Lung (tissue), 11 donors: ENCODE measurements at regions not wholly inside any gene's neighbourhood (a gene's known extent, or its start where the extent isn't known, plus 50 kb on each side); places are given as distances from the start of the nearest gene placed in this dataset.

Source experiments
- ATAC-seq: fragments of 200-7000 bp; cut with Tn5 transposase; one replicate; pipeline ENCODE4 v1.9.1; 2020; ENCODE audit warnings: moderate number of reproducible peaks; ENCODE audit not compliant: insufficient read depth, low FRiP score
- DNase-seq, 3 donors: peaks; one replicate each; pipeline ENCODE4 v3.0.0-alpha.2; 2013 to 2017
- H3K27ac ChIP-seq, 2 donors: one replicate each; pipeline ENCODE4 v1.5.1; 2013; ENCODE audit warnings: mild to moderate bottlenecking in 2 of 2, moderate library complexity in 2 of 2, control low read depth in 1 of 2, inconsistent platforms in 1 of 2, low read depth in 1 of 2, low read length in 1 of 2
- H3K27me3 ChIP-seq, 3 donors: one replicate each; pipeline ENCODE4 v1.5.1; 2013; ENCODE audit warnings: low read length in 2 of 3; ENCODE audit not compliant: control insufficient read depth in 3 of 3, insufficient read depth in 3 of 3
- H3K36me3 ChIP-seq, 4 donors: one replicate each; pipeline ENCODE4 v1.5.1; 2013; ENCODE audit warnings: low read length in 4 of 4, mild to moderate bottlenecking in 1 of 4, moderate library complexity in 1 of 4; ENCODE audit not compliant: control insufficient read depth in 4 of 4, insufficient read depth in 4 of 4
- H3K4me1 ChIP-seq, 5 donors: one replicate each; pipeline ENCODE4 v1.5.1; 2013; ENCODE audit warnings: low read length in 5 of 5, mild to moderate bottlenecking in 2 of 5, moderate library complexity in 1 of 5; ENCODE audit not compliant: control insufficient read depth in 5 of 5, insufficient read depth in 5 of 5
- H3K4me3 ChIP-seq: one replicate; pipeline ENCODE4 v1.5.1; 2013; ENCODE audit warnings: mild to moderate bottlenecking, control low read depth, moderate library complexity
- H3K9ac ChIP-seq, 2 donors: one replicate each; pipeline ENCODE4 v1.5.1; 2013; ENCODE audit warnings: low read length in 2 of 2, control low read depth in 1 of 2; ENCODE audit not compliant: insufficient read depth in 1 of 2
- H3K9me3 ChIP-seq, 4 donors: one replicate each; pipeline ENCODE4 v1.5.1; 2013; ENCODE audit warnings: low read length in 3 of 4, mild to moderate bottlenecking in 1 of 4, moderate library complexity in 1 of 4; ENCODE audit not compliant: control insufficient read depth in 4 of 4, insufficient read depth in 3 of 4
- WGBS, 2 donors: extraction: QIAGEN DNeasy Blood & Tissue Kit; methylation state at CpG; one replicate each; pipeline ENCODE4 v1.1.7; 2013; 5-methylcytosine and 5-hydroxymethylcytosine counted together
- TF ChIP-seq, protein P1 (sequence below): IDR thresholded peaks from 2 replicates; pipeline ENCODE4 v1.5.1; 2012; ENCODE audit warnings: mild to moderate bottlenecking; ENCODE audit errors: control extremely low read depth, extremely low read depth
- donor health status: control.
- donor health status: control.
- donor health status: Bipolar disorder and iron deficiency.
- donor health status: healthy.
- donor health status: DM: yes; HTN: yes; CAD: no.

DNA sequence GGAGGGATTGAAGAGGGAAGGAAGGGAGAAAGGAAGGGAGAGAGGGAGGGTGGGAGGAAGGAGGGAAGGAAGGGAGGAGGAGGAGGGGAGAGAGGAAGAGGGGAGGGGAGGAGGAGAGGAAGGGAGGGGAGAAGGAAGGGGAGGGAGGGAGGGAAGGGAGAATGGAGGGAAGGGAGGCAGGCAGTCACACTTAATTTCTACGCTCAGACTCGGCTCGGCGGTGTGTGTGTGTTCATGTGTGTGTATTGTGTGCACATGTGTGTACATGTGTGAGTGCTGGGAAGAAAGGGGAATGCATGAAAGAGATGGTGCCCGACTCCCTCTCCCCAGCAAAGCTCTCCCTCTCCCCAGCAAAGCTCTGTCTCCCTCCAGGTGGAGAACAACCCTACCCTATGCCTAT, 79.1 kb upstream of the AFDN start:
- no peak for DNase-seq
- TF ChIP-seq, protein P1, sequence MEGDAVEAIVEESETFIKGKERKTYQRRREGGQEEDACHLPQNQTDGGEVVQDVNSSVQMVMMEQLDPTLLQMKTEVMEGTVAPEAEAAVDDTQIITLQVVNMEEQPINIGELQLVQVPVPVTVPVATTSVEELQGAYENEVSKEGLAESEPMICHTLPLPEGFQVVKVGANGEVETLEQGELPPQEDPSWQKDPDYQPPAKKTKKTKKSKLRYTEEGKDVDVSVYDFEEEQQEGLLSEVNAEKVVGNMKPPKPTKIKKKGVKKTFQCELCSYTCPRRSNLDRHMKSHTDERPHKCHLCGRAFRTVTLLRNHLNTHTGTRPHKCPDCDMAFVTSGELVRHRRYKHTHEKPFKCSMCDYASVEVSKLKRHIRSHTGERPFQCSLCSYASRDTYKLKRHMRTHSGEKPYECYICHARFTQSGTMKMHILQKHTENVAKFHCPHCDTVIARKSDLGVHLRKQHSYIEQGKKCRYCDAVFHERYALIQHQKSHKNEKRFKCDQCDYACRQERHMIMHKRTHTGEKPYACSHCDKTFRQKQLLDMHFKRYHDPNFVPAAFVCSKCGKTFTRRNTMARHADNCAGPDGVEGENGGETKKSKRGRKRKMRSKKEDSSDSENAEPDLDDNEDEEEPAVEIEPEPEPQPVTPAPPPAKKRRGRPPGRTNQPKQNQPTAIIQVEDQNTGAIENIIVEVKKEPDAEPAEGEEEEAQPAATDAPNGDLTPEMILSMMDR: no peak
- peaks cover 0 to 18% (median 9%) of the 10 kb centered on the region in 5 donors for H3K4me1 ChIP-seq
- peaks cover 0 to 2% (median 0%) of the 10 kb centered on the region in 4 donors for H3K9me3 ChIP-seq
- no peak overlapping the region for H3K4me3 ChIP-seq
- no peak overlapping the region for H3K9ac ChIP-seq
- WGBS, 2 donors: 83 to 89% methylated on average over 5 of the region's 5 CpGs
- H3K27me3 ChIP-seq: no peaks in the 10 kb centered on the region
- H3K27ac ChIP-seq: no peak overlapping the region
- no peaks in the 10 kb centered on the region for H3K36me3 ChIP-seq
- no peak for ATAC-seq

DNA sequence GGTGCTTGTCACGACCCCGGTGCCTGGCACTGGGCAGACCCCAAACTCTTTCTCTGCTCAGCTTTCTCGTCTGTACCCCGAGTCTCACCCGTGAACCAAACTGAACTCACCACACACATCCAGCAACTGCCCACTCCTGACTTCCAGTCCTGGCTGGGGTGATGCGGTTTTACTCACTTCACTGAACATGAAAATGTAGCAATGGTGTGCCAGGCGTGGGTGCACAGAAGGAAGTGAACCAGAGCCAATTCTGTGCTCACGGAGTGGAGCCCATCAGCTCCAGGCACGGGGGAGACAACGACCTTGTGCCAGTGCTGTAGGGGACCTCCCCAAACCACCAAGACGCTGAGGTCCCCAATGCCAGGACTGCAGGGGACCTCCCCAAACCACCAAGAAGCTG, 78.7 kb upstream of the AFDN start:
- Histone ChIP-seq H3K9ac (no peak overlapping the region), H3K9me3 (peaks cover 0 to 2% (median 0%) of the 10 kb centered on the region in 4 donors), H3K27me3 (no peaks in the 10 kb centered on the region), H3K27ac (no peak overlapping the region), H3K36me3 (no peaks in the 10 kb centered on the region), H3K4me1 (peaks cover 0 to 18% (median 9%) of the 10 kb centered on the region in 5 donors), H3K4me3 (no peak overlapping the region)
- WGBS, 2 donors: 90 to 93% methylated on average over 11 of the region's 11 CpGs
- DNase-seq: no peak
- no peak for ATAC-seq
- TF ChIP-seq, protein P1: no peak

DNA sequence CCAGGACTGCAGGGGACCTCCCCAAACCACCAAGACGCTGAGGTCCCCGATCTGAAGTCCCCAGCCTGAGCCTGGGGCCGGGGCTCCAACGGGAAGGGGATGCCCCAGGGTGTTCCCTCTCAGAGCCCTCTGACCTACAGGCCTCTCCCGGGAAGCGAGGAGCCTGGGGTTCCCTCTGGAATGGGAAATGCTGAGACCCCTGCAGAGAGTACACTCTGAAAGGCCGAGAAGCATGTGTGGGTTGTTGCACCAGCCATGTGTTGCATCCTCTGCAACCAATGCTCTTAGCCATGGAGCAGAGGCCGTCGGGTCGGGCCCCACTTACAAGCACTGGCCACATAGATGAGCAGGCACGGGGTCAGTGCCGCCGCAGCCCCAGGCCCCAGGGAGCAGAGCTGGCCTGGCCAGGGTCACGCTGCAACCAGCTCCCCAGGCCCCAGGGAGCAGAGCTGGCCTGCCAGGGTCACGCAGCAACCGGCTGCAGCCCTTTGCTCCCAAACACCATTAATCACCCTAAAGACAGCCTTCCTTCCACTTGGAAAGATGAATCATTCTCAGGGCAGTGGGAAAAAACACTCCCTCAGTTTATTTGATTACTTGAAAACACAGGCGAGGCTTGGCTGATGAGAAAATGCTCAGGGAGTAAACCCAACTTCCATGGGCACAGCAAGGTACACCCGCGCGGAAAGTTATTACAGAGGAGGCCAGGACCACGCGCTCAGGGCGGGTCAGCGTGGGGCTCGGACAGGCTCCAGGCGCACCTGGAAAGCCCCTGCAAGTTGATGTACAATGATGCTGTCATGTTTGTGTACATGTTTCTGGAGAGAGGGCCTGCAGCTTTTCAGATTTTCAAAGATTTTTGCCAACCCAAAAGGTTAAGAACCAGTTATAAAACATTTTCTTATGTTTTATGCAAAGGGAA, 78.0 kb upstream of the AFDN start:
- Histone ChIP-seq H3K36me3 (no peaks in the 10 kb centered on the region), H3K27ac (no peak overlapping the region), H3K4me3 (no peak overlapping the region), H3K27me3 (no peaks in the 10 kb centered on the region), H3K4me1 (peaks cover 0 to 18% (median 9%) of the 10 kb centered on the region in 5 donors), H3K9me3 (peaks cover 0 to 2% (median 0%) of the 10 kb centered on the region in 4 donors), H3K9ac (no peak overlapping the region)
- WGBS, 2 donors: 87 to 88% methylated on average over 26 of the region's 26 CpGs
- TF ChIP-seq, protein P1: no peak
- no peak for ATAC-seq
- no peak for DNase-seq
